Activated naive CD4-positive, alpha-beta T cell treated with anti-CD3 and anti-CD28 coated beads, Interleukin-2, amount 50 U/mL, for 24 hours (primary cell): ENCODE measurements at regions not wholly inside any gene's neighbourhood (a gene's known extent, or its start where the extent isn't known, plus 50 kb on each side); places are given as distances from the start of the nearest gene placed in this dataset.

Experiments
- H3K27ac Mint-ChIP-seq: one replicate; pipeline ENCODE4 v1.8.0; 2021; ENCODE audit warnings: mild to moderate bottlenecking, mixed read lengths
- H3K27me3 Mint-ChIP-seq: one replicate; pipeline ENCODE4 v1.8.0; 2021; ENCODE audit warnings: mixed read lengths
- H3K36me3 Mint-ChIP-seq: one replicate; pipeline ENCODE4 v1.8.0; 2021; ENCODE audit warnings: mixed read lengths
- H3K4me1 Mint-ChIP-seq: one replicate; pipeline ENCODE4 v1.8.0; 2021; ENCODE audit warnings: mixed read lengths
- H3K4me3 Mint-ChIP-seq: one replicate; pipeline ENCODE4 v1.8.0; 2021; ENCODE audit warnings: mild to moderate bottlenecking, mixed read lengths
- H3K9me3 Mint-ChIP-seq: one replicate; pipeline ENCODE4 v1.8.0; 2021; ENCODE audit warnings: mixed read lengths

DNA sequence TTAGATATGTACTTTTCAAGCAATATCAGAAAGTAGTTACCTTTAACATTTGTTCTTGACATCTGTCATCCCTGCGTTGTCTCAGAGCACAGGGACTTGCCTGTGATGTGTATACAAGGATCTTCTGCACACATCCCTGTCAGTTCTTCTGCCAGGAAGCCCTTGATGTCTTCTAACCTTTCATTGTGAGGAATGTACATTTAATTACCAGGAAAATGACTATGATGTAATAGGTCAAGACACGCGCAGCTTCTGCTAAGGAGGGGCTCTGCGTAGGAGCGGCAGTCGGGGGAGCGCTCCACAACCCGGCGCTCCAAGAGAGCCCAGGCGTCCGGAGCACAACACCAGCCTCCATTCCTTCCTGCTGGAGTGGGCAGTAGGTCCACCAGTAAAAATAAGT lies 119.7 kb downstream of the IRX2 start:
- no peaks in the 10 kb centered on the region for H3K9me3 Mint-ChIP-seq
- H3K4me3 Mint-ChIP-seq: no peak overlapping the region
- no peaks in the 10 kb centered on the region for H3K27me3 Mint-ChIP-seq
- no peaks in the 10 kb centered on the region for H3K4me1 Mint-ChIP-seq
- H3K27ac Mint-ChIP-seq: no peak overlapping the region
- no peaks in the 10 kb centered on the region for H3K36me3 Mint-ChIP-seq

GRCh38 chr5:2629045-2629444 lies 122.4 kb downstream of the IRX2 start:
- Mint-ChIP-seq H3K9me3 (no peaks in the 10 kb centered on the region), H3K36me3 (no peaks in the 10 kb centered on the region), H3K4me1 (no peaks in the 10 kb centered on the region), H3K27ac (no peak overlapping the region), H3K4me3 (no peak overlapping the region), H3K27me3 (no peaks in the 10 kb centered on the region)

DNA sequence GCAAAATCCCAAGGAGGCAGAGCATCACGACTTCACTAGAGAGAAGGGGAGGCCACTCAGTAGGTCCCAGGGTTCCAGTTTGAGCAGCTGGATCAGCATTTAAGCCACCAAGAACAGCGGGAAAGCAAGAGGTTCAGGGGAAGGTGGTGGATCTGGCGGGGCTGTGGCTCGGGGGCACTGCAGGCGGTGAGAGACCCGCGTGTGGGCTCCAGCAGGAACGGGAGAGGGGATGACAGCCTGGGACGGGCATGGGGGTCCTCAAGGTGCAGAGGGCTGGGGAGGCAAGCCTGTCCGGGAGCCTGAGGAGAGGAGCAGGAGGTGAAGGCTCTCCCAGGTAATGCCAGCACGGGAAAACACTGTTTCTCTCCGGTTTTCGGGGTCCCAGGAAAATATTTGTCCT lies 123.6 kb downstream of the IRX2 start:
- no peaks in the 10 kb centered on the region for H3K4me1 Mint-ChIP-seq
- no peak overlapping the region for H3K4me3 Mint-ChIP-seq
- H3K36me3 Mint-ChIP-seq: no peaks in the 10 kb centered on the region
- H3K27me3 Mint-ChIP-seq: no peaks in the 10 kb centered on the region
- no peak overlapping the region for H3K27ac Mint-ChIP-seq
- H3K9me3 Mint-ChIP-seq: no peaks in the 10 kb centered on the region

- Mint-ChIP-seq H3K27me3 (no peaks in the 10 kb centered on the region), H3K9me3 (no peaks in the 10 kb centered on the region), H3K36me3 (no peaks in the 10 kb centered on the region)
These were observed 124.9 kb downstream of the IRX2 start for GRCh38 chr5:2626572-2626971.

DNA sequence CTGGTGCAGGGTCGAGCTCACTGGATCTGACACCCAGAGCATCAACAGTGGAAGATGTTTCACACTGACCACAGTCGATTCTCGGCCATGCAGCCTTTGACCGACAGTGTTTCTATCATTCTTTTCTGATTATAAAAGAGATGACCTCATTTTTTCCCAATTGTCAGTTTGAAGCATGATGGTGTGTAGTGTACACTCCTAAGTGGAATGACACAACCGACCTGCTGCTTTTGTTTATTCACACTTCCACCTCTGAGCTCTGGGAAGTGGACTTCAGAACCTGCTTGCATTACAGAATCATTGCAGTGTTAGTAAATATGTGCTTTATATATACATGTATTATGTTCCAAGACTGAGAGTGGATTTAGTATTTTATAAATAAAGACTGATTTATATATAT lies 128.6 kb downstream of the IRX2 start:
- no peak overlapping the region for H3K27ac Mint-ChIP-seq
- no peaks in the 10 kb centered on the region for H3K4me1 Mint-ChIP-seq
- no peak overlapping the region for H3K4me3 Mint-ChIP-seq
- H3K36me3 Mint-ChIP-seq: no peaks in the 10 kb centered on the region
- no peaks in the 10 kb centered on the region for H3K9me3 Mint-ChIP-seq
- H3K27me3 Mint-ChIP-seq: peaks cover 2% of the 10 kb centered on the region

More at GRCh38 chr5:2626572-2626971, 124.9 kb downstream of the IRX2 start:
- Mint-ChIP-seq H3K4me1 (no peaks in the 10 kb centered on the region), H3K27ac (no peak overlapping the region), H3K4me3 (no peak overlapping the region)

- H3K9me3 Mint-ChIP-seq: no peaks in the 10 kb centered on the region
These were observed 129.8 kb downstream of the IRX2 start for GRCh38 chr5:2621631-2622030.

DNA sequence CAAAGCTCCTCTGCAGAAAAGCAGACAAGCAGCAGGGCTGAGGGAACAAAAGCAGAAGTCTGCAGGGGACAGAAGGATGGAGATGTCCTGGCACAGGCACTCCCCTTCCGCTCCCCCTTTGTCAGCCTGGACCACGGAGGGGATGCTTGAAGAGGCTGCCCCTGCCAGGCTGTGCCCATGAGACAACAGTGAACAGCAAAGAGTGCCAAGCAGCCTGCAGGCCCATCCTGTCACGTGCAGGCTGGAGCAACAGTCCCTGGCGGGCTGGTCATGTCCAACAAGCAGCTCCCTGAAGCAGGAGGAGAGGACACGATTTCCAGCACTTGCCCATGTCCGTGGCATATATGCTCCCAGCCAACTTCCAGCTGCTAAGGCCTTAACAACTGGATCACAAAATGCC lies 132.3 kb downstream of the IRX2 start:
- peaks cover 2% of the 10 kb centered on the region for H3K27me3 Mint-ChIP-seq
- no peaks in the 10 kb centered on the region for H3K36me3 Mint-ChIP-seq
- H3K4me1 Mint-ChIP-seq: no peaks in the 10 kb centered on the region
- no peak overlapping the region for H3K27ac Mint-ChIP-seq
- H3K4me3 Mint-ChIP-seq: no peak overlapping the region
- H3K9me3 Mint-ChIP-seq: no peaks in the 10 kb centered on the region

More at GRCh38 chr5:2621631-2622030, 129.8 kb downstream of the IRX2 start:
- Mint-ChIP-seq H3K36me3 (no peaks in the 10 kb centered on the region), H3K4me1 (no peaks in the 10 kb centered on the region), H3K27me3 (peaks cover 2% of the 10 kb centered on the region), H3K4me3 (no peak overlapping the region), H3K27ac (no peak overlapping the region)

DNA sequence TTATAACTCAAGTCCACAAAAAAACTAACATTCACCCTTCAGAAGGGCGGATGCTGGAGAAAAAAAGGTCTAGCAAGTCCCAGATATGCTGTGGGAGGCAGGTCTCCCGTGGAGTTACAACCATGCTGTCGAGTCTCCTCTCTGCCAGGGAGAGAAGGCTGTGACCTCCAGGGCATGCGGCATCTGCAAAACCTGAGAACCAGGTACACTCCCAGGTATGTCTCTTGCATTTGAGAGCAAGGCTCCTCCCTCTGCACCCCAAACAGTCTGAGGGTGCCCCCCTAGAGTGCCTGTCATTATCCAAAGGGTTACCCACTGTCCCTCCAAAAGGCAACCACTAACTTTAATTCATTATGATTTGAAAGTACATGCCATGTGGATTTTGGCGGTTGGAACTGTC lies 134.0 kb downstream of the IRX2 start:
- Mint-ChIP-seq H3K36me3 (no peaks in the 10 kb centered on the region), H3K27me3 (peaks cover 2% of the 10 kb centered on the region), H3K4me3 (no peak overlapping the region), H3K9me3 (no peaks in the 10 kb centered on the region), H3K27ac (no peak overlapping the region), H3K4me1 (no peaks in the 10 kb centered on the region)

GRCh38 chr5:2615917-2616316 lies 135.6 kb downstream of the IRX2 start:
- no peaks in the 10 kb centered on the region for H3K9me3 Mint-ChIP-seq
- no peaks in the 10 kb centered on the region for H3K4me1 Mint-ChIP-seq
- peaks cover 2% of the 10 kb centered on the region for H3K27me3 Mint-ChIP-seq
- no peak overlapping the region for H3K4me3 Mint-ChIP-seq
- no peak overlapping the region for H3K27ac Mint-ChIP-seq
- no peaks in the 10 kb centered on the region for H3K36me3 Mint-ChIP-seq

DNA sequence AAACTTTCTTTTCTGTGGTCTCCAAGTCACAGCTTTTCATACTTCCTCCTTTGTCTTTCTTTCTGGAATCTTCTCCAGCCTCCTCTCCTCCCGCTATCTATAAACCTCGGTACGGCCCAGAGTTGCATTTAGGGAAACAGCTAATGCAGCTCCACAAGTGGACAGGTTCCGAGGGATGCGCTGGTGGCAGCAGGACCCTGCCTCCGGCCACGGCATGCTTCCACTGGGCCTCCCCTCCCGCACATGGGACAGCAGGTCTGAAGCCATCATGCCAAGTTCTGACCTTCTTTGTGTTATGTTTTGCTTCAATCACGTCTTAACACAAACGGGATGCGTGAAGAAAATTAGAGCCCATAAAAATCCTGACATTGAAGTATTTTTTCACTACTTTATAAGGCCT lies 136.9 kb downstream of the IRX2 start:
- no peaks in the 10 kb centered on the region for H3K36me3 Mint-ChIP-seq
- peaks cover 2% of the 10 kb centered on the region for H3K27me3 Mint-ChIP-seq
- H3K4me3 Mint-ChIP-seq: no peak overlapping the region
- H3K27ac Mint-ChIP-seq: no peak overlapping the region
- H3K4me1 Mint-ChIP-seq: no peaks in the 10 kb centered on the region
- no peaks in the 10 kb centered on the region for H3K9me3 Mint-ChIP-seq

DNA sequence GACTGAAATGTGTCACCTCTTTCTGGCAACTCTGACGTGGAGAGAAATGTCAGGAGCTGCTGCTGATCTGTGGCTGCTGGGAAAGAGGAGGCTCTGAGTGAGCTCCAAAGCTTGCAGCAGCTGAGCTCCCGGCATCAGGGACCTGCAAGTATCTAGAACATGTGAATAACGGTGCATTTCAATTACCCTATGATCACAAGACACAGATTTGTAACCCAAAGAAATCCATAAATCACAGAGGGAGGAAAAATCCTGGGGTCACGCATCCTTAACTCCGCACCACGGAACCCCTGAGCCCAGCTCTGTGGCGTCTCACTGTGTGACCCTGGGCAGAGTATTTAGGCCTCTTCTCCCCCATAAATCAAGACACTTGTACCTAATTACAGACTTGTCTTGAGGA lies 139.8 kb downstream of the IRX2 start:
- no peak overlapping the region for H3K27ac Mint-ChIP-seq
- H3K9me3 Mint-ChIP-seq: no peaks in the 10 kb centered on the region
- no peaks in the 10 kb centered on the region for H3K27me3 Mint-ChIP-seq
- H3K4me1 Mint-ChIP-seq: no peaks in the 10 kb centered on the region
- no peak overlapping the region for H3K4me3 Mint-ChIP-seq
- H3K36me3 Mint-ChIP-seq: no peaks in the 10 kb centered on the region

- H3K36me3 Mint-ChIP-seq: no peaks in the 10 kb centered on the region
These were observed 140.5 kb downstream of the IRX2 start for GRCh38 chr5:2610986-2611385.

GRCh38 chr5:2608391-2608790 lies 143.1 kb downstream of the IRX2 start:
- Mint-ChIP-seq H3K36me3 (no peaks in the 10 kb centered on the region), H3K9me3 (no peaks in the 10 kb centered on the region), H3K4me3 (no peak overlapping the region), H3K27ac (no peak overlapping the region), H3K4me1 (no peaks in the 10 kb centered on the region), H3K27me3 (no peaks in the 10 kb centered on the region)

More at GRCh38 chr5:2610986-2611385, 140.5 kb downstream of the IRX2 start:
- Mint-ChIP-seq H3K4me3 (no peak overlapping the region), H3K27me3 (no peaks in the 10 kb centered on the region), H3K9me3 (no peaks in the 10 kb centered on the region), H3K27ac (no peak overlapping the region), H3K4me1 (no peaks in the 10 kb centered on the region)

GRCh38 chr5:2607598-2607997 lies 143.9 kb downstream of the IRX2 start:
- no peaks in the 10 kb centered on the region for H3K36me3 Mint-ChIP-seq
- H3K9me3 Mint-ChIP-seq: no peaks in the 10 kb centered on the region
- no peaks in the 10 kb centered on the region for H3K27me3 Mint-ChIP-seq
- H3K4me1 Mint-ChIP-seq: no peaks in the 10 kb centered on the region
- H3K27ac Mint-ChIP-seq: no peak overlapping the region
- no peak overlapping the region for H3K4me3 Mint-ChIP-seq

DNA sequence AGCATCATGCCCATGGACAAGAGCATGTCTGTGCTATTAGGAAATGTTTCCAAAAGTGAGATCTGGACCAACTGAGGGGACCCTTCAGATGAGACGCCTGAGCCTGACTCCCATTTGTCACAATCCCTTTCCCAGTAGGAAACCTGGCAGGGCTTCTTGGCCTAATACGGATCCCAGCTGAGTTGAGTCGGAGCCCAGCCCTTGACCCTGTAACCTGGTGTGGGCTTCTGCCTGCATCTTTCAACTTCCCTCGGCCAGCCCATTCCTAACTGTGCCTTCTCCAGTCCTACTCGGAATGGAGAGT lies 148.3 kb downstream of the IRX2 start:
- H3K36me3 Mint-ChIP-seq: no peaks in the 10 kb centered on the region
- H3K27me3 Mint-ChIP-seq: no peaks in the 10 kb centered on the region
- no peaks in the 10 kb centered on the region for H3K9me3 Mint-ChIP-seq
- H3K4me1 Mint-ChIP-seq: no peaks in the 10 kb centered on the region
- no peak overlapping the region for H3K4me3 Mint-ChIP-seq
- no peak overlapping the region for H3K27ac Mint-ChIP-seq

DNA sequence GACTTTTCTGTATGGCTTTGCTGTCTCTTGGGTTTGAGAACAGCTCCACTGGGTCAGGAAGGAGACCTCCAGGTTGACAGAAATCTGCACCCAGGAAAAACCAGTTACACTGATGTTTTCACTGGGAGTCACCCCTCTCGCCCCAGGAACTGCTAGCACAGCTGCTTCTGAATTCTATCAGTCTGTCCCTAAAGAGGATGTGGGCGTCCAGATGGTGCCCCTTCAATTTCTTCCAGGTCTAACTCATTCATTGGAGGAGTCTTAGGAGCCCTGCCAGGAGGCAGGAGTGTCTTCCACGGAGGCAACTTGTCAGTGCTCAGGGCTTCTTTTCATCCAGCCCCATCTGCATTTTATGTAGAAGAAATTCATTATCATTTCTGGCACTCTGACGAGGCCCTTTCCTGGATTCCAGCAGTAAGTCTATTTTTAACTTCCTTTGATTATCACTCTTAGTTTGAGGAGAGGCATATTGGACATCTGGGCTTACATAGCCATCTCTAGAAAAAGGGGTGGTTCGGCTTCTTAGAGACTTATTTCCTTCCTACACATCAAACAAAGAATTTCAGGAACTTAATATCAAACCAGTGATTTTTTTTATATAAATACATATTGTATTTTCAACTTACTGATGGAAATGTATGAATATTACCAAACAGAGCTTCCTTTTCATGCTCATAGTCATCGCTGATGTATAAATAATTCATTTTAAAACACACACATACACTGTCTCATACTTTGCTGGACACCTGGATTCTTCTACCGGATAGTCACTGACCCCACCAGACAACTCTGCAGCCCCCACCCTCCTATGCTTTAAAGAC lies 148.8 kb downstream of the IRX2 start:
- Mint-ChIP-seq H3K27ac (no peak overlapping the region), H3K9me3 (no peaks in the 10 kb centered on the region), H3K27me3 (no peaks in the 10 kb centered on the region), H3K4me3 (no peak overlapping the region), H3K36me3 (no peaks in the 10 kb centered on the region), H3K4me1 (no peaks in the 10 kb centered on the region)

- no peak overlapping the region for H3K4me3 Mint-ChIP-seq
- H3K36me3 Mint-ChIP-seq: no peaks in the 10 kb centered on the region
- H3K27ac Mint-ChIP-seq: no peak overlapping the region
- no peaks in the 10 kb centered on the region for H3K9me3 Mint-ChIP-seq
- H3K4me1 Mint-ChIP-seq: no peaks in the 10 kb centered on the region
- no peaks in the 10 kb centered on the region for H3K27me3 Mint-ChIP-seq
These were observed 153.0 kb downstream of the IRX2 start for GRCh38 chr5:2598503-2598902.
